Raji (cell line): ENCODE measurements at regions not wholly inside any gene's neighbourhood (a gene's known extent, or its start where the extent isn't known, plus 50 kb on each side); places are given as distances from the start of the nearest gene placed in this dataset.

Source experiments
- POLR2A ChIP-seq: IDR thresholded peaks from 2 replicates; pipeline ENCODE4 v1.6.1; 2011; ENCODE audit warnings: low read depth, low read length, control low read depth; ENCODE audit not compliant: insufficient read depth

DNA sequence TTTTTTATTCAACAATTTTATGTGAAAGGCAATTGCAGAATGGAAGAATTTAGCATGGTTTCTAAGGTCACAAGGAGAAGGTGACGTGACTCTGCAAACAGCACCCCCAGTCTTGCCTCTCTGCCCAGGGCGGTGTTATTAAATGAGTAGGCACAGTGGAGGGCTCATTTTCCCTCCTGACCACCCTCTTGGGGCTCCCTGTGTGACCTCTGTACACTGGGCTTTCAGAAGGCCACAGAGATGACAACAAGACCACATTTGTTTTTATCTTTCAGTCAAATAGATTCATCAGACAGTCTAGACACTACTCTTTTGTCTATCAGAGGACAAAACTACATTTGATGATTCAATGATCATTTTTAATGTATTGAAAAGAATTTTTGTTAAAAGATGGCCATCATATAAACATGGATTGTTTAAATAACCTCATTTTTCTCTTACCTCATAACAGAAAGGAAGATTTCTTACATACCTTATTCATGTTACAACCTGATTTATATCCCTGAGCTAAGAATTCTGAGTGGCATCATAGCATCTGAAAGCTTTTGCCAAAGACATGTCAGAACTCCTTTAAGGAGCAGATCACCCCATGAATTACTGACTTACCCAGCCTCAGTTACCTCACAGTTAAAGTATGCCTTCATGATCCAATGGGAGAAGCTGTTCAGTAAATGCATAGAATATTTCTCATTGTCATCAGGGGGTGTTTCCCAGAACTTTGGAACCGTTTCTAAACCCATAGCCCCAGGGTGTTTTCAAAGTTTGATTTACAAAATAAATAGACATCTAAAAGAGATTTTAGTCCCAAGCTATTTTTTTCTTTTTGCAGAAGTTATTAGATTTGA lies 184.0 kb upstream of the RFC3 start:
- no peak for TF ChIP-seq POLR2A

DNA sequence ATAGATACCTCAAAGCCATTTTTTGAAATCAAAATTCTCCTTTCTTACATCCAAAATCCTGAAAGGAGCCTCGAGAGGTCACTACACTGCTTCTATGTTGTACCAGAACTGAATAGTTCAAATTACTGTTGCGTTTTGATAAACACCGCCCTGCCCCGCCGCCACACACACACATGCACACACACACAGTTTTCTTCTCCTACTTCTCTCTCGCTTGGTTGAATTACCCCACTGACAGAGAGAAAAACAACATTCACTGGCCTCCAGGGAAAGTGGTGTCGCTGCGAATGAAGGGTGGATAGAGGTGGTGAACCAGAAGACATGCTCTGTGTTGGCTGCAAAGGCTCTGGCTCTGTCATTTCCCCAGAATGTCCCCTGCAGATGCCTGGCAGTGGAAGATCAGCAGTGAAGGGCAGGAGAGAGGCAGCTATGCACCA lies 183.4 kb upstream of the RFC3 start:
- TF ChIP-seq POLR2A = no peak

DNA sequence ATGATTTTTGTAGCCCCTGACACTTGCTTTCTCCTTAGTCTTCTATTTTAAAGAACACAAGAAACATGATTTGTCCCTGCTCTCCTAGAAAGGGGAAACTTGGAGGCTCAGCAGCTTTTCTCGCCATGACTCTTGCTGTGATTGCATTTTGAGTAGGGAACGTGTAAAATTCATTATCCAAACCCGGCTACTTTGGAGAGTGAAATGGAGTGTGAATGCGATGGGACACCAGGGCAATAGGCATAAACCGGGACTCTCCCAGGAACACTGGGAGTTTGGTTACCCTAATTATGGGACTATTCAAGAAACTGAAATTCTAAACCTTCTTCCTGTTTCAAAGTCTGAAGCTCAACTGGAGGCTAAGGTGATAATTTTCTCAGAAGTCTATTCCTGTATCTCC lies 181.7 kb upstream of the RFC3 start:
- TF ChIP-seq POLR2A = no peak

DNA sequence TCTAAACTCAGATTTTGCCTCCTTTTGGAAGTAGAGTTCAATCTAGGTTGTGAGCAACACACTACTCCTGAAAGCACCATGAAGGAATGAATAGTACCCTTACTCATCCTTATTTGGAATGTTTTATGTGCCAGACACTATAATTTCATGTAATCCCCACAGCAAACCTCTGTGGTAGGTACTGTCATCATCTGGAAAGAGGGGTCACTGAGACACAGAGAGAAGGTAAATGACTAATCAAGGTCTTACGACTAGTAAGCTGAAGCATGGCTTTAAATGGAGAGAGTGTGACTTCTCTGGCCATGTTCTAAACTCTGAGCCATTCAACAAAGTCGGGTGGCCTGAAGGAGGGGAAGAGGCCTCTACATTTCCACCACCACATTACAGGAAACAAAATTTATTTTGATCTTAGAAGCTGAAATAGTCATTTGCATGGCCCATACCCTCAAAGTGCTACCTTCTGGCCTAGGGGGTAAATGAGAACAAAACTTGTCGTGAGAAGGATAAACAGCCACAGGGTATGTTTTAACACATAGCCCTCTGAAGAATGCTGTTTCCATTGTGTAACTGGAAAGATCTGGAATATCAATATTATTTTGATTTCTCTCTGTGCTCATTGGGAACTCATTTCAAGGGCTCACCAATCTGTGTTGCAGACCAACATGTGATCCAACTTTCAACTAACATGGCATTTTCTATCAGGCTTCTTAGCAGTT lies 180.8 kb upstream of the RFC3 start:
- no peak for TF ChIP-seq POLR2A

DNA sequence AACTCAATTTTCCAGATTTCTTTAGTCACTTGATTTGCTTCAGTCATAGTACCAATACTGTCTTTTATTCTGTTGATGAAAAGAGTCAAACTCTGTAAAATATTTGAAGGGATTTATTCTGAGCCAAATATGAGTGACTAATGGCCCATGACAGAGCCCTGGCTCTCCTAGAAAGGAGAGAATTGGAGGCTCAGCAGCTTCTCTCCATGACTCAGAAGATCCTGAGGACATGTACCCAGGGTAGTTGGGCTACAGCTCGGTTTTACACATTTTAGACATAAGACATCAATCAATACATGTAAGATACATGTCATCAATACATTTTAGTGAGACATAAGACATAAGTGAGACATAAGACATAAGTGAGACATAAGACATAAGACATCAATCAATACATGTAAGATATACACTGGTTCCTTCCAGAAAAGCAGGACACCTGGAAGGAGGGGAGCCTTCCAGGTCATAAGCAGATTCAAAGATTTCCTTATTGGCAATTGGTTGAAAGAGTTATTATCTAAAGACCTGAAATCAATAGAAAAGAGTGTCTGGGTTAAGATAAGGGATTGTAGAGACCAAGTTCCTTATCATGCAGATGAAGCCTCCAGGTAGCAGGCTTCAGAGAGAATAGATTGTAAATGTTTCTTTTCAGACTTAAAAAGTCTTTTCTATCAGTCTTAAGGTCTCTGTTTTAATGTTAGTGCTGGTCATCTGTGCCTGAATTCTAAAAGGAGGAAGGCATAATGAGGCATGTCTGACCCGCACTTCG lies 179.8 kb upstream of the RFC3 start:
- no peak for TF ChIP-seq POLR2A

DNA sequence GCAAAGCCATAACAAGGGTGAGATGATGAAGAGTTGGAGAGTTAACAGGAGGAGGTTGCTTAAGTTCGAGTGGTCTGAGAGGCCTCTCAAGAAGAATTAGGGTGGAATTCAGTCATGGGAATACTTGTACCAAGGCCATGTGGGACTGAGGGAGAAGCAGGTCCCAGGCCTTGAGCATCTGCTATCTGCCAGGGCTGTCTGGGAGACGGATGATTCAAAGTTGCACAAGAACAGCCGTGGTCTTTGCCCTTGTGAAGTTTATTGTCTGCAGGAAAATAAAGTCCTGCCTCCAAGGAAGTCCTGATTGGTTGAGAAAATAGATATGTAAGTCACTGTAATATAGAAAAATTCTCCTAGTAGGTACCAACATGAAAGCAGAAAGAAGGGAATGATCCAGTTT lies 178.8 kb upstream of the RFC3 start:
- no peak for TF ChIP-seq POLR2A

DNA sequence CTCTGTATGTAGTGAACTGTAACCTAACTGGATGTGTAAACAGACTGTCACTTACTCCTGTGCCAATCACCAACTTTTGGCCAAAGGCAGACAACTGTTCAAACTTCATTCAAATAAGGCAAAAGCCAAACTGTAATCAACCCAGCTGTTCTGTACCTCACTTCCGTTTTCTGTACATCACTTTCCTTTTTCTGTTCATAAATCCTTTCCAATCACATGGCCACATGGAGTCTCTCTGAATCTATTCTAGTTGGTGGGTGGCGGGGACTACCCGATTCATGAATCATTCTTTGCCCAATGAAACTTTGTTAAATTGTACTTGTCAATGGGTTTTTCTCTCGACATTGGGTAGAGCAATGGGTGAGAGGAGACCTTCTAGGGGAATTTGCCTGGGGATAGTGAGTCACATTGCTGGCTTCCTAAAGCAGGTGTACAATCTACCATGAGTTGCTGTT lies 178.3 kb upstream of the RFC3 start:
- TF ChIP-seq POLR2A = no peak

DNA sequence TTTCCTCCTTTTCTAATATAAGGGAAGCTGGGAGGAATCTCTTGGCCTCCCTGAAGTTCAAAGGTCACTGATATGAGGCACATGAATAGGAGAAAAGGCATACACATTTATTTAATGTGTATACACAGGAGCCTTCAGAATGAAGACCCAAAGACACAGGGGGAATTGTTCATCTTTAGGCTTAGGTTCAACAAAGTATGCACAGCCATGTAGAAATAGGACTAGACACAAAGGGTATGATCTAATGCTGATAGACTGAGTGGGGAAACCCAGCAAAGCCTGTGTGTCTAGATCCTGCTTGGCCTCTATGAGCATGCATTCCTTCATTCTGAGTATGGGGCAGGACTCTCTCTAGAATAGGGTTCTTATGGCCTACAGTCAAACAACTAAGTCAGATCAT lies 177.1 kb upstream of the RFC3 start:
- TF ChIP-seq POLR2A = no peak

DNA sequence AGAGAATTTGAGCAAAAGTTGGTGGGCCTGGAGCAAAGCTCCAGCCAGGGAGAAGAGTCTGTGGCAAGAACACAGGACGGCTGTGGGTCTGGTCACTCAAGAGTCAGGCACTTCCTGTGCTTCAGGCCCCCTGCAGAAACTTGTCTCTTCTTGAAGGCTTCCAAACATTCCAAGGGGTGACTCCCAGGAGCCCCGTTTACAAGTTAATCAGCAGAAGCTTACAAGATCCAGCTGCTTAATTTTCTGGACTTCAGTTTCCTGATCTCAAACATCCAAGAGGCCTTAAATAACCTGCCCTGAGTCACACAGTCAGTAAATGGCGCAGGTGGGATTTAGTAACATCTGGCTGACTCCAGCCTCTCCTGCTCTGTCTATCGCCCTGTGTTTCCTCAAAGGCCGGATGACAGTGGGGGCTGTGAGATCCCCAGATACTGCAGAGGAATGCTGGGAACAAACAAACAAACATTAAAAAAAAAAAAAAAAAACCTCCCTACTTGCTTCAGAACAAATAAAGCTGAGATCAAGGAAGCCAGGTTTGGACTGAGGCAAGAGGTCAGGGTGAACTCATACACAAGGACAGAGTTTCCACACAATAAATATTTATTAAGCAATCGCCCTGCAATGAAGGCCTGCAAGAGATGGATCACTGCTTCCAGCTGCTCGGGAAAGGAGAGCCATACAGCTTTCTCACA lies 175.4 kb upstream of the RFC3 start:
- TF ChIP-seq POLR2A = no peak

DNA sequence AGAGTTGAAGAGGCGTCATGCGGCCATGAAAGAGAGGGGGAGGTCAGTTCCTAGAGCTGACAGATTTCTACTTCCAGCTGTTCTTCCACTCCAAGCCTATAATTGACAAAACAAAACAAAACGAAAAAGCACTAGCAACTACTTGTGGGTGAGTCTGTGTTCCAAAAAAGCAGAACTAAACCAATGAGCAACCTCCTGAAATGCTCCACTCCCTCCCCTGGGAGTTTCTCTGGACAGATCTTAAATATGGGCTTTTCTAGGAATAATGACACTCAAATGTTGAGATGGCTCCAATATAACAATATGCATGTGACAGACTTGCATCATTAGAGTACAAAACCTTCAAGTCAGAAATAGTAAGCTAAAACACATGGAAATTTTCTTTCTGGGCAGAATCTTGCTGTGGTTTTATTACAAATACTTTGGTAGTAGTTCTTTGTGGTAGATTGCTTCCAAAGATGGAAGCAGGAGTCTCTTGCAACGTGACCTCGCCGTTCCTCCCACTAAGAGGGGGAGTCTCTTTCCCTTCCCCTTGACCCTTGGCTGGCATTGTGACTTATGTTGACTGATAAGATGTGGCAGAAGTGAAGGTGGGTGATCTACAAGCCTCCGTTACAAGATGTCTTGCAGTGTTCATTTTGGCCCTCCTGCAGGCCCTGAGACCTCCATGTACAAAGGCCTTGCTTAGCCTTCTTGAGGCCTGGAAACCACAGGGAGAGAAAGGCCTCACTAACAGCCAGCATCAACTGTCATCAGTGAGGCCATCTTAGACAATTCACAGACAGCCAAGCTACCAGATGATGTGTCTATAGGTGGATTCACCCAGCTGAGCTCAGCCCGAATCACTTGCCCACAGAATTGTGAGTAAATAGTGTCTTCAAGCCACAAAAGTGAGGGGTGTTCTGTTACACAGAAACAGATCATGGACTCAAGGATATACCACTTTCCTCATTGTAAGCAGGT lies 173.1 kb upstream of the RFC3 start:
- TF ChIP-seq POLR2A = no peak

DNA sequence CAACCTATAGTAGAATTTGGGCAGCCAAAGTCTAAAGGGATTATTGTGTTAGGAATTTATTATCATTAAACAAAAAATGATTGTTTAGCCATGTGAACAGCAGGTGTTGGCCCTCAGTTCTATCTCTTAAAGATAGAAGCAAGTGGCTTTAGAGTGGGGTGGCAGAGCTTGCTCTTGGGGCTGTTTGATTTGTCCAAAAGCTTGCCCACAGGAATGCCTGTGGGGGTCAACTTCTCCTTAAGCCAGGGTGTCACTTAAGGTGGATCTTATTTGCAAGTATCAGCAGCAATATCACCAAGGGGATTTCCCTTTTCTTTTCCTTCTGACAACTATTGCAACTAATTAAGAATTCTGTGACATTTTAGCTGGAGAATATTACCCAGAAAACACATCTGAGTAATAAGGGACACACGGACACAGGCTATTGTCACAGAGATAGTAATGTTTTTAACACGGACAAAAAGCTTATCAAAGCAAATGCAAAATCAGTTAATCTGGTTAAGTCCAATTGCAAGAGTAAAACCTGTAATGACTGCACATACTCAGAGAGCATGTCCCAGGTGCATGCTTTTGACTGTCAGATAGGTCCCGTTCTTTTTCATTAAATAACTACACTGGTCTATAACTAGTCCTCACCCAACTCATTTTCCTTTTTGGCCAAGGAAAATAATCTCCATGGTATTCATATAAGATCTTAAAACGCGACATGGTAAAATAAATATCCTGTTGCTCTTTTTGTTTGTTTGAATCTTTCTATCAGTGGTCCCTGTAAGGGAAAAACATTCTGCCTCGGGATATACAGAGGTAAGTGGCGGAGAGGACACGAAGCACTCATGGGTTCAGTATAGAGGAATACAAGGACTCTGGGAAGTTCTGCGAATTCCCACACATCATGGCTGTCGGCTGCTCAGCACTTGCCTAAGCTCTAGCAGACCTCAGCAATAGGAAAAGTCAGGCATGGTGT lies 172.1 kb upstream of the RFC3 start:
- no peak for TF ChIP-seq POLR2A

DNA sequence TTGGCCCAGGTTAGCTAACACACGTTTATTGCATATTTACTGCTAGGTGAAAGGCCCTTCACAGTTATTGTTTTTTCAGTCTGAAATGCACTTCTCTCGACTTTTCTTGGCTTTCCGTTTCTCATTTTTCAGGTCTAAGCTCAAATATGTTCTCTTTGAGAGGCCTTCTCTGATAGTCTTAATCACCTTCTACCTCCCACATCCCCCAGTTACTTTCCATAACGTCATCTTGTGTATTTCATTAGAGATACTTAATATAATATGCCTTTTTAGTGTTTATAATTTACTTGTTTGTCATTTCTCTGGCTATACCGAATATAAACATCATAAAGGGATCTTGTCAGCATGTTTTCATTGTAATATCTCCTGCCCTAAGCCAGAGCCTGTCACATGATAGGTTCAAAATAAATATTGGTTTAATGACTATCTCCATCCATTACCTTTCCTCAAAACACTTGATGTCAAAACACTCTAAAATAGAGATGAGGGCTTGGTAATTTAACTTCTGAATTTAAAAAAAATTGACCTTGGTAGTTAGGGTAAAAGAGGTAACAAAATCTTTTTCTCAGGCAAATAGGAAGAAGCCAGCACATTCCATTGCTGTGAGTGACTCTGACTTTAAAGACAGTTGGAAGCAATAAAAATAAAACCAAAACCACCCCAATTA lies 168.6 kb upstream of the RFC3 start:
- TF ChIP-seq POLR2A = no peak

DNA sequence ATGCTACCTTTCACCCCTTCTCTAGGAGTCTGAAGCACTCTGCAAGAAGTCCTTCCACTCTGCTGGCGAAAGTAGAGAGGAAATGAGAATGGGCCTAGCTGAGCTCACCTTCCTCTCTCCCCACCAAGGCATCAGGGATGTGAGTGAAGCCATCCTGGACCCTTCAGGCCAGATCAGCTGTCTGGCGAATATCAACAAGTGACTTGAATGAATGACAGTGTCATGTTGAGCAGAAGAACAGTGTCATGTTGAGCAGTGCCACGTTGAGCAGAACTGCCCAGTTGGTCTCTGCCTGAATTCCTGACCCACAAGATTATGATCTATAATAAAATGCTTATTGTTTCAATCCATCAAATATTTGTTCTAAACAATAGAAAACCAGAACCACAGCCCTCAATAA lies 166.2 kb upstream of the RFC3 start:
- TF ChIP-seq POLR2A = no peak

DNA sequence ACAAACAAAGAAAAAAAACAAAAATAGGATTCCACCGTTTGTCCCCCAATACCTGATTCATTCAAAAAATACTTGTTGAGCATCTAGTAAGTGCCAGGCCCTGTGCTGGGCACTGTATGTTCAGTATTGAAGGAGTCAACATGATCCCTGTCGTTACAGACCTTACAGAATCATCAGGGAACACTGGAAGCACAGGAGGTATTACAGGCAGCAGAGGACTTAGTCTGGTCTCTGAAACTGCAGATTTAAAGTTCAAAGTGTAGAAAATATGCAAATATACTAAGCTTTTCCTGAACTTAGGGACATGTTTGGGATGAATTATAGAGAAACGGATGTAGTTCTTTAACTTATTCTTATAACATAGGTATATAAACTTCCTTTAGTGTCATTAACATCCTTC lies 160.7 kb upstream of the RFC3 start:
- TF ChIP-seq POLR2A = no peak
